ENCODE measurements at regions not wholly inside any gene's neighbourhood (a gene's known extent, or its start where the extent isn't known, plus 50 kb on each side); places are given as distances from the start of the nearest gene placed in this dataset.
"Not testable (repeated sequence)": the region's sequence is repeated elsewhere in the genome, so short reads cannot be mapped to it uniquely, and the experiment has no call there.

- TF ChIP-seq CTCF (IDR thresholded peaks at IDR 0.05; ENCODE audit: partially characterized antibody, unreplicated experiment): no peak
- Mint-ChIP-seq H3K4me3 (ENCODE audit: unreplicated experiment) (peak overlapping the region; percentile 30), H3K9me3 (ENCODE audit: unreplicated experiment) (no peaks in the 10 kb centered on the region), H3K27ac (ENCODE audit: unreplicated experiment) (peak overlapping the region; percentile 78), H3K36me3 (ENCODE audit: unreplicated experiment) (no peaks in the 10 kb centered on the region), H3K27me3 (ENCODE audit: unreplicated experiment) (peaks cover 5% of the 10 kb centered on the region), H3K4me1 (ENCODE audit: low read depth, unreplicated experiment) (peaks cover 2% of the 10 kb centered on the region)
- DNase-seq: no peak
These were observed 110.7 kb downstream of the GNL3L start for GRCh38 chrX:54640736-54641135.

GRCh38 chrX:54641530-54641929 is 111.5 kb downstream of the GNL3L start:
- Mint-ChIP-seq H3K27ac (ENCODE audit: unreplicated experiment) (no peak overlapping the region), H3K27me3 (ENCODE audit: unreplicated experiment) (peaks cover 2% of the 10 kb centered on the region), H3K4me3 (ENCODE audit: unreplicated experiment) (no peak overlapping the region), H3K4me1 (ENCODE audit: low read depth, unreplicated experiment) (peaks cover 2% of the 10 kb centered on the region), H3K9me3 (ENCODE audit: unreplicated experiment) (no peaks in the 10 kb centered on the region), H3K36me3 (ENCODE audit: unreplicated experiment) (no peaks in the 10 kb centered on the region)
- no peak for DNase-seq
- TF ChIP-seq CTCF (IDR thresholded peaks at IDR 0.05; ENCODE audit: partially characterized antibody, unreplicated experiment): no peak

GRCh38 chrX:54647607-54648006 is 117.6 kb downstream of the GNL3L start:
- H3K36me3 Mint-ChIP-seq (ENCODE audit: unreplicated experiment); H3K9me3 Mint-ChIP-seq (ENCODE audit: unreplicated experiment); H3K27me3 Mint-ChIP-seq (ENCODE audit: unreplicated experiment); DNase-seq; H3K4me1 Mint-ChIP-seq (ENCODE audit: low read depth, unreplicated experiment); H3K4me3 Mint-ChIP-seq (ENCODE audit: unreplicated experiment); H3K27ac Mint-ChIP-seq (ENCODE audit: unreplicated experiment): not testable (repeated sequence)

- no peak for TF ChIP-seq CTCF (IDR thresholded peaks at IDR 0.05; ENCODE audit: partially characterized antibody, unreplicated experiment)
- no peak for DNase-seq
- no peaks in the 10 kb centered on the region for H3K4me1 Mint-ChIP-seq (ENCODE audit: low read depth, unreplicated experiment)
- H3K9me3 Mint-ChIP-seq (ENCODE audit: unreplicated experiment): no peaks in the 10 kb centered on the region
- H3K27ac Mint-ChIP-seq (ENCODE audit: unreplicated experiment): no peak overlapping the region
- no peak overlapping the region for H3K4me3 Mint-ChIP-seq (ENCODE audit: unreplicated experiment)
- H3K27me3 Mint-ChIP-seq (ENCODE audit: unreplicated experiment): no peaks in the 10 kb centered on the region
- H3K36me3 Mint-ChIP-seq (ENCODE audit: unreplicated experiment): peaks cover 6% of the 10 kb centered on the region
These were observed 129.5 kb downstream of the GNL3L start for GRCh38 chrX:54659547-54659946.

- Mint-ChIP-seq H3K36me3 (ENCODE audit: unreplicated experiment) (peaks cover 5% of the 10 kb centered on the region), H3K27ac (ENCODE audit: unreplicated experiment) (no peak overlapping the region), H3K27me3 (ENCODE audit: unreplicated experiment) (no peaks in the 10 kb centered on the region), H3K4me1 (ENCODE audit: low read depth, unreplicated experiment) (no peaks in the 10 kb centered on the region), H3K4me3 (ENCODE audit: unreplicated experiment) (no peak overlapping the region), H3K9me3 (ENCODE audit: unreplicated experiment) (peaks cover 9% of the 10 kb centered on the region)
- no peak for DNase-seq
- TF ChIP-seq CTCF (IDR thresholded peaks at IDR 0.05; ENCODE audit: partially characterized antibody, unreplicated experiment): no peak
These were observed 122.3 kb downstream of the ITIH6 start for GRCh38 chrX:54675762-54676161.

GRCh38 chrX:54695231-54695630 is 102.8 kb downstream of the ITIH6 start:
- DNase-seq: no peak
- Mint-ChIP-seq H3K4me3 (ENCODE audit: unreplicated experiment) (no peak overlapping the region), H3K27ac (ENCODE audit: unreplicated experiment) (no peak overlapping the region), H3K27me3 (ENCODE audit: unreplicated experiment) (no peaks in the 10 kb centered on the region), H3K9me3 (ENCODE audit: unreplicated experiment) (peaks cover 1% of the 10 kb centered on the region), H3K4me1 (ENCODE audit: low read depth, unreplicated experiment) (no peaks in the 10 kb centered on the region), H3K36me3 (ENCODE audit: unreplicated experiment) (no peaks in the 10 kb centered on the region)
- TF ChIP-seq CTCF (IDR thresholded peaks at IDR 0.05; ENCODE audit: partially characterized antibody, unreplicated experiment): no peak

All from glutamatergic neuron (in vitro differentiated cells).